Fibroblast of lung (primary cell): ENCODE measurements at regions not wholly inside any gene's neighbourhood (a gene's known extent, or its start where the extent isn't known, plus 50 kb on each side); places are given as distances from the start of the nearest gene placed in this dataset.
A peak's percentile ranks its signal among the peaks of the same experiment; 100 is the strongest.

Source experiments
- DNase-seq, 2 donors: peaks; one replicate each; pipeline versions ENCODE4 v3.0.0 to v3.0.0-alpha.2; 2010; ENCODE audit warnings: low read depth in 2 of 2
- H2AFZ ChIP-seq: 2 replicates; pipeline ENCODE4 v1.5.1; 2012; ENCODE audit warnings: low read length, control low read depth, inconsistent platforms
- H3K27ac ChIP-seq: 2 replicates; pipeline ENCODE4 v1.5.1; 2011; ENCODE audit warnings: low read length, control low read depth; ENCODE audit not compliant: insufficient read depth
- H3K27me3 ChIP-seq: 2 replicates; pipeline ENCODE4 v1.5.1; 2011; ENCODE audit warnings: mild to moderate bottlenecking, low read length; ENCODE audit not compliant: control insufficient read depth, insufficient read depth
- H3K36me3 ChIP-seq: 2 replicates; pipeline ENCODE4 v1.5.1; 2011; ENCODE audit warnings: low read length; ENCODE audit not compliant: control insufficient read depth, insufficient read depth
- H3K4me1 ChIP-seq: 2 replicates; pipeline ENCODE4 v1.5.1; 2011; ENCODE audit warnings: low read length; ENCODE audit not compliant: control insufficient read depth, insufficient read depth; ENCODE audit errors: extremely low read depth
- H3K4me2 ChIP-seq: 2 replicates; pipeline ENCODE4 v1.5.1; 2011; ENCODE audit warnings: low read length, control low read depth; ENCODE audit not compliant: insufficient read depth; ENCODE audit errors: extremely low read depth
- H3K4me3 ChIP-seq, 4 experiments: fragments of 200-600 bp in 1 of 4; sonication (generic) in 1 of 4; replicated peaks in 1 of 4; 2 replicates each; pipeline ENCODE4 v1.5.1; 2011 to 2016; ENCODE audit warnings: low read length in 4 of 4, low read depth in 3 of 4, mild to moderate bottlenecking in 3 of 4, control low read depth in 2 of 4, inconsistent platforms in 1 of 4, mixed read lengths in 1 of 4; ENCODE audit not compliant: insufficient read depth in 1 of 4; ENCODE audit errors: control extremely low read depth in 1 of 4
- H3K79me2 ChIP-seq: 2 replicates; pipeline ENCODE4 v1.5.1; 2012; ENCODE audit warnings: mild to moderate bottlenecking, low read length, inconsistent platforms; ENCODE audit not compliant: control insufficient read depth, insufficient read depth
- H3K9ac ChIP-seq: 2 replicates; pipeline ENCODE4 v1.5.1; 2011; ENCODE audit warnings: mild to moderate bottlenecking, low read length, control low read depth; ENCODE audit not compliant: insufficient read depth
- H3K9me3 ChIP-seq: 2 replicates; pipeline ENCODE4 v1.5.1; 2012; ENCODE audit warnings: low read depth, low read length; ENCODE audit not compliant: control insufficient read depth, insufficient read depth
- H4K20me1 ChIP-seq: 2 replicates; pipeline ENCODE4 v1.5.1; 2011; ENCODE audit warnings: low read length; ENCODE audit not compliant: control insufficient read depth, insufficient read depth; ENCODE audit errors: extremely low read depth
- CTCF ChIP-seq, 2 donors: IDR thresholded peaks in 1 of 2; conservative IDR thresholded peaks in 1 of 2; 1 replicate in 1 of 2; 2 replicates in 1 of 2; pipeline ENCODE4 v1.5.1; 2011 to 2012; ENCODE audit warnings: low read length in 2 of 2, control low read depth in 1 of 2, inconsistent platforms in 1 of 2, low read depth in 1 of 2, mild to moderate bottlenecking in 1 of 2
- EZH2 ChIP-seq: IDR thresholded peaks from 2 replicates; pipeline ENCODE4 v1.5.1; 2012; ENCODE audit warnings: low read length, control low read depth, mild to moderate bottlenecking; ENCODE audit errors: missing control alignments

- Histone ChIP-seq H4K20me1 (no peaks in the 10 kb centered on the region), H3K27ac (no peak overlapping the region), H3K27me3 (no peaks in the 10 kb centered on the region), H3K36me3 (no peaks in the 10 kb centered on the region), H3K4me3 (no peak overlapping the region), H3K4me2 (no peak overlapping the region), H3K4me1 (no peaks in the 10 kb centered on the region), H2AFZ (no peak overlapping the region), H3K79me2 (no peaks in the 10 kb centered on the region), H3K9ac (no peak overlapping the region), H3K9me3 (no peaks in the 10 kb centered on the region)
- DNase-seq, result peak in 1 of 2 donors; percentile 5
- TF ChIP-seq CTCF (conservative IDR thresholded peaks at IDR 0.05 in 1 of 2, IDR thresholded peaks at IDR 0.05 in 1 of 2; ENCODE audit: low read depth in 1 of 2, low read length in 2 of 2) (no peak), EZH2 (no peak)
Observed at GRCh38 chr3:110459021-110459420, 612.6 kb upstream of the NECTIN3 start.

GRCh38 chr3:110470310-110470709 is 601.3 kb upstream of the NECTIN3 start:
- no peak overlapping the region for H3K9ac ChIP-seq
- DNase-seq, result no peak
- TF ChIP-seq EZH2 (no peak), CTCF (conservative IDR thresholded peaks at IDR 0.05 in 1 of 2, IDR thresholded peaks at IDR 0.05 in 1 of 2; ENCODE audit: low read depth in 1 of 2, low read length in 2 of 2) (no peak)
- H2AFZ ChIP-seq, result no peak overlapping the region
- H3K9me3 ChIP-seq, result no peaks in the 10 kb centered on the region
- no peak overlapping the region for H3K4me2 ChIP-seq
- no peaks in the 10 kb centered on the region for H3K79me2 ChIP-seq
- no peaks in the 10 kb centered on the region for H3K4me1 ChIP-seq
- H3K4me3 ChIP-seq, result no peak overlapping the region
- no peaks in the 10 kb centered on the region for H3K27me3 ChIP-seq
- no peak overlapping the region for H3K27ac ChIP-seq
- H4K20me1 ChIP-seq, result no peaks in the 10 kb centered on the region
- no peaks in the 10 kb centered on the region for H3K36me3 ChIP-seq

- no peaks in the 10 kb centered on the region for H3K36me3 ChIP-seq
- H4K20me1 ChIP-seq, result no peaks in the 10 kb centered on the region
- DNase-seq, result no peak
- no peaks in the 10 kb centered on the region for H3K79me2 ChIP-seq
- no peak overlapping the region for H2AFZ ChIP-seq
- no peak for TF ChIP-seq EZH2
- no peak for TF ChIP-seq CTCF (conservative IDR thresholded peaks at IDR 0.05 in 1 of 2, IDR thresholded peaks at IDR 0.05 in 1 of 2; ENCODE audit: low read depth in 1 of 2, low read length in 2 of 2)
- H3K4me3 ChIP-seq, result no peak overlapping the region
- H3K27ac ChIP-seq, result no peak overlapping the region
- H3K27me3 ChIP-seq, result no peaks in the 10 kb centered on the region
- H3K4me2 ChIP-seq, result no peak overlapping the region
- no peaks in the 10 kb centered on the region for H3K4me1 ChIP-seq
- H3K9me3 ChIP-seq, result no peaks in the 10 kb centered on the region
- H3K9ac ChIP-seq, result no peak overlapping the region
Observed at GRCh38 chr3:110473405-110473804, 598.2 kb upstream of the NECTIN3 start.
